Suprapubic skin (tissue), 4 donors: ENCODE measurements at regions not wholly inside any gene's neighbourhood (a gene's known extent, or its start where the extent isn't known, plus 50 kb on each side); places are given as distances from the start of the nearest gene placed in this dataset.
"Not testable (repeated sequence)": the region's sequence is repeated elsewhere in the genome, so short reads cannot be mapped to it uniquely, and the experiment has no call there.

Experiments
- CTCF ChIP-seq, 2 donors: fragments of 200-600 bp in 1 of 2; fragments of 450-650 bp in 1 of 2; sonication (generic) in 1 of 2; IDR thresholded peaks; one replicate each; pipeline ENCODE4 v1.5.1; 2016 to 2019; ENCODE audit warnings: antibody characterized with exemption in 2 of 2, mild to moderate bottlenecking in 1 of 2, moderate library complexity in 1 of 2
- EP300 ChIP-seq: sonication (generic); formaldehyde crosslinking; IDR thresholded peaks from one replicate; pipeline ENCODE4 v1.6.1; 2017; ENCODE audit warnings: antibody characterized with exemption
- POLR2AphosphoS5 ChIP-seq, 3 donors: sonication (generic); formaldehyde crosslinking; IDR thresholded peaks; one replicate each; pipeline ENCODE4 v1.6.1; 2017; ENCODE audit warnings: antibody characterized with exemption in 3 of 3

- TF ChIP-seq POLR2AphosphoS5 (IDR thresholded peaks at IDR 0.05); EP300; CTCF (IDR thresholded peaks at IDR 0.05): not testable (repeated sequence)
These were observed 458.8 kb downstream of the GRIA2 start for GRCh38 chr4:157679326-157679725.
